ENCODE measurements at regions not wholly inside any gene's neighbourhood (a gene's known extent, or its start where the extent isn't known, plus 50 kb on each side); places are given as distances from the start of the nearest gene placed in this dataset.

- Histone ChIP-seq H3K18ac (ENCODE audit: extremely low read depth, low read length) (no peak overlapping the region), H3K27me3 (replicated peaks in 1 of 4; ENCODE audit: control insufficient read depth in 3 of 4, extremely low read depth in 1 of 4, insufficient read depth in 3 of 4, low read length in 3 of 4) (no peaks in the 10 kb centered on the region), H2BK20ac (ENCODE audit: low read length) (no peak overlapping the region), H3K79me2 (ENCODE audit: control insufficient read depth in 1 of 2, insufficient read depth in 2 of 2, low read length in 2 of 2) (no peaks in the 10 kb centered on the region), H3K79me1 (ENCODE audit: low read depth, low read length) (no peaks in the 10 kb centered on the region), H4K8ac (ENCODE audit: extremely low read depth, insufficient read depth, low read length) (no peak overlapping the region), H3K4me3 (ENCODE audit: extremely low read depth in 1 of 4, insufficient read depth in 2 of 4, low read depth in 3 of 4, low read length in 4 of 4) (no peak overlapping the region), H3K56ac (replicated peaks; ENCODE audit: insufficient read length, low read depth, low read length) (no peak overlapping the region), H2AK5ac (ENCODE audit: low read depth, low read length) (no peak overlapping the region), H3K23me2 (ENCODE audit: low read depth, low read length) (no peaks in the 10 kb centered on the region), H3K9ac (replicated peaks in 1 of 4; ENCODE audit: extremely low read depth in 1 of 4, low read depth in 3 of 4, low read length in 3 of 4) (no peak overlapping the region), H3K14ac (ENCODE audit: insufficient read length) (no peak overlapping the region), H3K23ac (ENCODE audit: insufficient read length) (no peak overlapping the region), H2BK120ac (replicated peaks; ENCODE audit: low read depth, low read length) (no peak overlapping the region), H2BK5ac (ENCODE audit: low read depth, low read length) (no peak overlapping the region), H2BK15ac (ENCODE audit: low read length) (no peak overlapping the region), H3K27ac (ENCODE audit: low read depth, low read length) (no peak overlapping the region), H4K91ac (replicated peaks; ENCODE audit: insufficient read length, low read length) (no peak overlapping the region), H3K4ac (replicated peaks; ENCODE audit: insufficient read length, low read depth, low read length) (no peak overlapping the region), H3K4me2 (ENCODE audit: insufficient read depth in 1 of 2, low read depth in 2 of 2, low read length in 2 of 2) (no peak overlapping the region), H3K36me3 (ENCODE audit: control insufficient read depth in 2 of 4, insufficient read depth in 4 of 4, low read length in 3 of 4) (no peaks in the 10 kb centered on the region), H2AFZ (ENCODE audit: low read length) (no peak overlapping the region), H3K4me1 (replicated peaks in 1 of 4; ENCODE audit: control insufficient read depth in 3 of 4, insufficient read depth in 4 of 4, low read length in 3 of 4) (peaks cover 0 to 2% (median 0%) of the 10 kb centered on the region in 4 experiments; a peak in 1 of 7 replicates), H4K5ac (ENCODE audit: insufficient read length, low read depth, low read length) (no peak overlapping the region), H3K9me3 (ENCODE audit: insufficient read depth in 2 of 2, low read depth in 1 of 2, low read length in 1 of 2) (no peaks in the 10 kb centered on the region; a peak in 1 of 4 replicates), H4K20me1 (replicated peaks in 1 of 2; ENCODE audit: control insufficient read depth in 1 of 2, insufficient read depth in 2 of 2, low read length in 2 of 2) (no peaks in the 10 kb centered on the region), H2BK12ac (ENCODE audit: low read depth, low read length) (no peak overlapping the region)
- no peak for DNase-seq (ENCODE audit: low read depth in 1 of 2, low spot score in 2 of 2)
- no peak for FAIRE-seq
- ChIA-PET POLR2A (ENCODE audit: partially characterized antibody) (no interaction called here), CTCF (ENCODE audit: partially characterized antibody) (interaction anchor here (0.5 to 0.9 kb wide), 3 partner anchors 17 to 64 kb away, joined by 3 read pairs; no protein-coding TSS in a partner anchor)
- no peak for TF ChIP-seq RNF2 (IDR thresholded peaks at IDR 0.05; ENCODE audit: borderline replicate concordance, low read depth, low read length, missing control alignments, poor library complexity, severe bottlenecking)
- TF ChIP-seq TEAD4 (IDR thresholded peaks at IDR 0.05; ENCODE audit: low read depth, low read length): no peak
- TF ChIP-seq FOSL1 (IDR thresholded peaks at IDR 0.05; ENCODE audit: insufficient read depth, low read depth, low read length): no peak
- TF ChIP-seq JUN (IDR thresholded peaks at IDR 0.05; ENCODE audit: low read depth, low read length): no peak
- TF ChIP-seq BACH1 (IDR thresholded peaks at IDR 0.05; ENCODE audit: low read length): no peak
- no peak for TF ChIP-seq SIX5 (IDR thresholded peaks at IDR 0.05; ENCODE audit: low read depth, low read length)
- TF ChIP-seq TAF7 (optimal IDR thresholded peaks at IDR 0.05; ENCODE audit: borderline replicate concordance, low read depth, low read length): no peak
- no peak for TF ChIP-seq NANOG (IDR thresholded peaks at IDR 0.05; ENCODE audit: insufficient read depth, low read depth, low read length, poor library complexity, severe bottlenecking)
- 90% methylated on average over 5 of the region's 5 CpGs; no CpG with 5 or more reads in 1 of the 2 experiments for WGBS, 2 experiments (ENCODE audit: extremely low coverage in 1 of 2, insufficient coverage in 1 of 2, insufficient read length in 1 of 2, insufficient replicate concordance in 2 of 2, low coverage in 1 of 2, low lambda C conversion rate in 2 of 2, missing lambda C conversion rate in 1 of 2)
Measured at GRCh38 chr12:93261505-93262094, 116.1 kb upstream of the NUDT4 start.

Measured in H1 (cell line).